ENCODE measurements at regions not wholly inside any gene's neighbourhood (a gene's known extent, or its start where the extent isn't known, plus 50 kb on each side); places are given as distances from the start of the nearest gene placed in this dataset.
"Not testable (repeated sequence)": the region's sequence is repeated elsewhere in the genome, so short reads cannot be mapped to it uniquely, and the experiment has no call there.

DNA sequence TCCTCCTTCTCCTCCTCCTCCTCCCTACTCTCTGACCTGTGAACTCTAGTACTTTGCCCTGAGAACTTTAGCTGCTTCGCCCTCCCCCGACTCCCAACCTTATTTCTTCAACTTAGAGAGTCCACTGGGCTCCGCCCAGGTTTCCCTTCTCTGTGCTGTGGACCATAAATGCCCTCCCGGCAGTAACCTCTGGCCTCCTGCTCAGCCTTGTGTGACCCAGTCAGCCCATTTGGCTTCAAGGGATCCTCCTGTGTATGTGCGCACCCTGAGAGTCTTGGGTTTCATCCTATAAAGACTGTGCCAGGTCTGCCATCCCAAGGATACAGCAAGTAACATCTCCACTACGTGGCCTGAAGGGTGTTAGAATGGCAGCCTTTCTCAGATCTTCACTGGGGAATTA is 275.6 kb upstream of the C16orf82 start:
- no peak for DNase-seq (ENCODE audit: low spot score)

DNA sequence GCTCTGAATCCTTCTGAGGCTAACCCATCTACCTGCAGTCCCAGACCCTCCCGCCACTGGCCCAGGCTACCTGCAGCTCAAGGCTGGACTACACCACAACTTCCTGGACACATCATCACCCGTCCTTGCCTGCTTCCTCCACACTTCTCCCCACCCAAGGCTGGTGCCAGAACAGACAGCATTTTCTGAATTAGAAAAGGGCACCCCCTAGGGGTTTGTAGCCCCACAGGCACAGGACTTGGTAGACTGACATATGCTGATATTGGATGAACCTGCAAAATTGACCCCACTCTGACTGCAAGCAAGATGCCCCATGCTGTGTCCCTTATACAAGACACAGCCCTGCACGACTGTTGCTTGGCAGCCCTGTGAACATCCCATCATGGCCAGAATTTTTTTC is 271.5 kb upstream of the C16orf82 start:
- no peak for DNase-seq (ENCODE audit: low spot score)

DNA sequence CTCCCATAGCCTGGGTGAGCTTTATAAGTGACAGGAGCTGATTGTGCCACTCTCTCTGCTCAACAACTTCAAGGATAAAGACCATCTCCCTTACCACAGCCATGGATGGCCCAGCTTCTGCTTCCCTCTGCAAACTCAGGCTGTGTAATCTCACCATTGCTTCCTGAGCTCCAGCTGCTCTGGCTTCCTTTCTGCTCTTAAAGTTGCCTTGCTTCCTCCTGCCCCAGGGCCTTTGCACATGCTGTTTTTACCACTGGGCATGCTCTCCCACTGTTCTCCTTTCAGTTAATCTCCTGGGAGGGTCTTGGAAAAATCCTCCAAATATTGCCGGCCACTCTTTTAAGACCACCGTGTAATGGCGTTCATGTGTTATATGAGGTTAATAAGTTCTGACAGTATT is 265.1 kb upstream of the C16orf82 start:
- no peak for DNase-seq (ENCODE audit: low spot score)

DNA sequence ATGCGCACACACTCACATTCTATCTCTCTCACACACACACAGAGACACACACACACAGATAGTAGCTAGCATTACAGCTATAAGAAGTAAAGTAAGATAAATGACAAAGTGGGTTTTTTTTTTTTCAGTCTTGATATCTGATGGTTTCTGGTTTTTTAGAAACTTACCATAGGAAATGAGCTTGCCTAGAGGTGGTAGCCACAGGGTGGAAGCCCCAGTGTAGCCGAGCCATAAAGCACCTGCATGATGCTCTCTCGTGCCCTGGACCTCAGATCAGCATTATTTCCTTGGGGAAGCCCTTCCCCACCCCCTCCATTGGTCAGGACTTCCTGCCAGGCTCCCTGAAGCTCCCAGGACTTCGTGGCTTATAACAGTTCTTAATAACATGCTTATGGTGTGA is 264.3 kb upstream of the C16orf82 start:
- DNase-seq (ENCODE audit: low spot score): no peak

DNA sequence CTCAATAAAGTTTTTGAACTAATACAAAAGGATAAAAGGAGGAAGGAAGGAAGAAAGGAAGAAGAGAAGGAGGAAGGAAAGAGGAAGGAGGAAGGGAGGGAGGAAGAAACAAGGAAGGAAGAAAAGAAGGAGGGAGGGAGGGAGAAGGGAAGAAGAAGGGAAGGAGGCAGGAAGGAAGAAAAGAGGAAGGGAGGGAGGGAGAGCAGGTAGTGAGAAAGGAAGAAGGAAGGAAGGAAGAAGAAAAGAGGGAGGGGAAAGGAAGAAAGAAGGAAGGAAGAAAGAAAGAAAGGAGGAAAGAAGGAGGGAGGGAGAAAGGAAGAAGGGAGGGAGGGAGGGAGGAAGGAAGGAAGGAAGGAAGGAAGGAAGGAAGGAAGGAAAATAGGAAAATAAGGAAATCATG is 263.8 kb upstream of the C16orf82 start:
- DNase-seq (ENCODE audit: low spot score): no peak

DNA sequence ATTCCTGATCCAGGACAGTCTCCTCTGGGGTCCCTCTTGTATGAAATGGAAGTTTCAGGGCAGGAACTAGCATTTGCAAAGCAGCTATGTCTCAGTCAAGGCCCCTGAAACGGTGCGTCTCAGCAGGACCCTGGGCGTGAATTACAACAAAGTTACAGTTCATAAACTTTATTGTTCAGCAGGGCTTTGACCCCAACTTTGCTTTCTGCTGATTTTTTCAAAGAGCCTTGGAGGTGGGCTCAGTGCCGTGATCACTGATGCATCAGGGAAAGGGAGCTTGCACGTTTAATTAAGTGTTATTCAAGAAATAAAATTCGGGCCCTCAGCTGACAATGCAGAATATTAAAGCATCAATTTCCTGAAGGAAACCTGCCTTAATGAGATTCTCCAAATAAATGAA is 260.1 kb upstream of the C16orf82 start:
- DNase-seq (ENCODE audit: low spot score): no peak

DNA sequence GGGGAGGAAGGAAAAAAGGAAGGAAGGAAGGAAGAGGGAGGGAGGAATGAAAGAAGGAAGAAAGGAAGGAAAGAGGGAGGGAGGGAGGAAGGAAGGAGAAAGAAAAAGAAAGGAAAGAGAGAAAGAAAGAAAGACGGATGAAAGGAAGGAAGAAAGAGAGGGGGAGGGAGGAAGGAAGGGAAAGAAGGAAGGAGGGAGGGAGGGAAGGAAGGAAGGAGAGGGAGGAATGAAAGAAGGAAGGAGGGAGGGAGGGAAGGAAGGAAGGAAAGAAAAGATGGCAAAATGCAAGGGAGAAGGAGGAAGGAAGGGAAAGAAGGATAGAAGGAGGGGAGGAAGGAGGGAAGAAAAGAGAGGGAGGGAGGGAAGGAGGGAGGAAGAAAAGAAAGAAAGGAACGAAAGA is 257.3 kb upstream of the C16orf82 start:
- DNase-seq (ENCODE audit: low spot score): no peak

DNA sequence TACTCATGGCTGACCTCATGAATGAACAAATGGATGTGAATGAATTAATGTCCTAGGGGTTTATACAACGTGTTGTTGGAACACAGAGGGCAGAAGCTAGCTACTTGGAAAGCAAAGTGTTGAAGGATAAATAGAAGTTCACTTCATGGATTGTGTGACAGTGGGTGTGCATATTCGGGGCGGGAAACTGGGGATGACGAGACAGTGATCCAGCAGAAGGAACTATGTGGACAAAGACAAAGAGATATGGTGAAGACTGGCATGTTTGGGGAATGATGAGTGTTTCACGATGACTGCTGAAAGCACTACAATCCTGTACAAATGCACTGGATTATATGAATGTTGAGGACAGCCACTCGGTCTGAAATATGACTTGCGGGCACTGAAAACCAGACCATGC is 250.5 kb upstream of the C16orf82 start:
- DNase-seq (ENCODE audit: low spot score): no peak

DNA sequence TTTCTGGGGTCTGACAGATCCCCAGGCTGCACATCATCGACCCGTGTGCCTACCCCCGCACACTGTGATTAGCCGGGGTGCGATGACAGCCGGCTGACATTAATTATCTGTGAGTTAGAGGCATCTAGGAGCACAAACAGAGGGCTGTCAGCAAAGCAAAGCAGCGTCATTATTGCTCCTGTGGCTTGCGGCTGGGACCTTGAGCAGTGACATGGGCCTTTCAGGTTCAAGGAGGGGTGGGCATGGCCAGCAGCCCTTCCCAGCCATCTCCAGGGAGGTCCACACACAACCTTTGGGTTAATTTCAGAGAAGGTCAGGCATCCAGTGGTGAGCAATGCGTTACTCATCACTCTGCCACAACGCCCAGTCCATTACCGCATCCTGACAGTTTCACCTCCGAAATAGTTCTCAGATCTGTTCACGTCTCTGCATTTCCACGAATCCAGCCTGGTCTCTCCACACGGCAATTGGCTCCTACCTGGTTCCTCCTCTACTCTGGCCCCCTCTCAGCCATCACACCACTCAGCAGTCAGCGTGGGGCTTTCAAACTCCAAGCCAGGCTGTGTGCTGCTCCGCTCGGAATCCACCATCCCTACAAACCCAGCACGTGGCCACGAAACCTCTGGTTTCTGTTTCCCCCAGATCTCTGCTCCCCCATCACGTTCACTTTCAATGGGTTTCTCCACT is 249.7 kb upstream of the C16orf82 start:
- DNase-seq (ENCODE audit: low spot score): peak; percentile 60

DNA sequence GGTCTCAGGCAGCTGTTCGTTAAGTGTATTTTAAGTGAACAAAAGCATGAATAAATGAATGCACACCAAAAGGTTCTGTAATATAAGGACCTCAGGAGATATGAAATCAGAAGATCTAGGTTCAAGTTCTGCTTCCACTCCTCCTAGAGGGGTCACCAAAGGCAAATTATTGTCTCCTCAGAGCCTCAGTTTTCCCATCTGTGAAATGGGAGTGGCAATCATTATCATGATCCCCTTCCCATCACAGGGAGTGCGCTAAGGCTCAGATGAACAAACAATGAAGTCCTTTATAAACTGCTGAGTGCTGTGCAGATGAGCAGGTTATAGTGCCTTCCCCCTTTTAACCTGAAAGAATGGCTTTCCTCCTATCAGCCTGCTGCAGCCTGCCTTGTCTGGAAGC is 248.3 kb upstream of the C16orf82 start:
- DNase-seq (ENCODE audit: low spot score): no peak

DNA sequence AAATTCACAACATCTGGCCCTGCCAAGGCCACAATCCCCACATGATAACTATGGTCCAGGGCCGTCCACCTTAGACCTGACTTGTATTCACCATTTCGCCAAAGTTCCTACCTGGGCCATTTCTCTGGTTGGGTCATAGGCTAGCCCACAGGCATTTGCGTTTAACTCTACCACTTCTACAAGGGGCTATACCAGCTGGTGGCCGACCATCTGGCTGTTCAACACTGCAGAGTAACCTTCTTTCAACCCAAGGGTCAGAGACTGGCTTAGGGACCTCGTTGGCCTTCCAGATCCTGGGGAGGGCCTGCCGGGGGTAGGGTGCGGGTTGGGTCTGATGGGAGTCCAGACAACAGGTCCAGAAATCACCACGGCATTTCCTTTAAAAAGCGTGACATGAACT is 242.3 kb upstream of the C16orf82 start:
- no peak for DNase-seq (ENCODE audit: low spot score)

DNA sequence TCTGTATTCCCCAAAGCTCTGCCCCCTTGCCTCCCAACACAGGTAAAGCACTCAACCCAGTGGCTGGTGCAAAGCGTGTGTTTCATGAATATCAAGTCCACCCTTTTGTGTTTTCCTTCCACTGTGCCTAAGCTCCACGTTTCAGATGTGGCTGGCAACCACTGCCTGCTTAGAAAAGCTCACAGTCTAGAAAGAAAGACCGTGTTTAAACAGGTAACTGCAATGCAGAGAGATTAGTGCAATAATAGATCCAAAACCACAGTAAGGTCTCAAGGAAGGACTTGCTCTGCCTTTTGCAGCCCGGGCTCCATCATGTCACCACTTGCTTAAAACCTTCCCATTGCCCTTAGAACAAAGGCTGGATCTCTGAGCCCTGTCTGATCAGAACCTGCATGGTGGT is 240.2 kb upstream of the C16orf82 start:
- no peak for DNase-seq (ENCODE audit: low spot score)

DNA sequence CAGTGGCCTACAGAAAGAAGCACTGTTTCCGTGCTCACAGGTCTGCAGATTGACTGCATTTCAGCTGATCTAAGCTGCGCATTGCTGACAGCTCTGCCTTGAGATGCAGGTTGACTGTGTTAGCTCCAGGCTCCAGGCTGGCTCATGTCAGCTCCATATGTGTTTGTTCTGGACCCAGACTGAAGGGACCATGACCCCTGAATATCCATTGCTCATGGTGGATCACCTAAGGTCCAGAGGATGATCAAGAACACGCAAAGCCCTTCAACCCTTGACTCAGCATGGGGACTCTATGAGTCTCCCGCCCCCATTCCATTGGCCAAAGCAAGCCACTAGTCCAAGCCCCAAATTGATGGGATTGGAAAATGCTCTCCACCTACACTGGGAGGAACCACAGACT is 239.3 kb upstream of the C16orf82 start:
- DNase-seq (ENCODE audit: low spot score): no peak

DNA sequence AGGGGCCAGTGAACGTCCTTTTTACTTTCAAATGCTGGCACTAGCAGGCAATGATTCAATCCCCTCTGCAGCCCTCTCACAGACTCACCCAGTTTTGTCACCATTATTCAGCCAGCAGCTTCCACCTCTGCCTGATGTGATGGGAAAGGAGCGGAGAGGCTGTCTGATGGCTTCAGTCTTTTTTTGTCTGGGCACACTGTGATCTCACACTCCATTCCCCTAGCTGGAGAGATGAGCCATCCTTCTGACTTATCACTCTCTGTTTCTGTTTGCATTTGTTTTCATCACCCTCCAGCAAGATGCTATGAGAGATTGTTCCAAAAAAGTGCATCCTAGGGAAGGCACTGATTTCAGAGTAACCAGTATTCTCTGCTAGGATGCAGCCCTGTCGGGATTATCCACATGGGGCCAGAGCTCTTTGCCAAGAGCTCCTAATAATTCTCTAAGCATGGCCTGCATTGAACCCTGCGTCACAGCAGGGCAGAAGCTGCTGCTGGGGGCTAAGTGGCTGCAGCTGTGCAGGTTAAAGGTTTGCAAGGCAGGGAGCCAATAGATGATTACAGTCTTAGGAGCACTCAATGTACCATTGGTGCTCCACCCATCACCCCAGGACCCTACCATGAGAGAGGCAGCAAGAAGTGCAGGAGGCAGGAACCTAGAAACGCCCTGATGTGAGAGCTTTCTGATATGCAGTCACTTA is 236.1 kb upstream of the C16orf82 start:
- no peak for DNase-seq (ENCODE audit: low spot score)

DNA sequence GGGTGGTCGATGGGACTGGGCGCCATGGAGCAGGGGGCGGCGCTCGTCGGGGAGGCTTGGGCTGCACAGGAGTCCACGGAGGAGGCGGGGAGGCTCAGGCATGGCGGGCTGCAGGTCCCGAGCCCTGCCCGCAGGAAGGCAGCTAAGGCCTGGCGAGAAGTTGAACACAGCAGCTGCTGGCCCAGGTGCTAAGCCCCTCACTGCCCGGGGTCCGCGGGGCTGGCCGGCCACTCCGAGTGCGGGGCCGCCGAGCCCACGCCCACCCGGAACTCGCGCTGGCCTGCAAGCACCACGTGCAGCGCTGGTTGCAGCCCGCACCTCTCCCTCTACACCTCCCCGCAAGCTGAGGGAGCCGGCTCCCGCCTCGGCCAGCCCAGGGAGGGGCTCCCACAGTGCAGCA is 230.6 kb upstream of the C16orf82 start:
- not testable (repeated sequence) for DNase-seq (ENCODE audit: low spot score)

DNA sequence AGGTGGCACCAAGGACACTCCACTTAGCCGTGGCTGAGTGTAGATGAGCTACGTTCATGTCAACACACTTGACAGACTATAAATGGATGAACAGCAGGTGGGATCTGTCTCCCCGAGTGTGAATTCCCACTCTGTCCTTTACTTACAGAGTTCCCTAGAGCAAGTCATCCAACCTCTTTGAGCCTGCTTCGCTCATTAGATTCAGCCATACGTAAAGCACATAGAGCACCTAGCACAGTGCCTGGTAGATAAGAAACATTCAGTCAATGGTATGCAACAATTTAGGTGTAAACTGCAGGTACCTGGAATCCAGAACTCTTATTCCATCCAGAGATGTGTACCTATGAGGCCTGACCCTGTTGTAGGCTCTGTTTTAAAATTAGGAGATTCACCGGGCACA is 227.8 kb upstream of the C16orf82 start:
- DNase-seq (ENCODE audit: low spot score): no peak

DNA sequence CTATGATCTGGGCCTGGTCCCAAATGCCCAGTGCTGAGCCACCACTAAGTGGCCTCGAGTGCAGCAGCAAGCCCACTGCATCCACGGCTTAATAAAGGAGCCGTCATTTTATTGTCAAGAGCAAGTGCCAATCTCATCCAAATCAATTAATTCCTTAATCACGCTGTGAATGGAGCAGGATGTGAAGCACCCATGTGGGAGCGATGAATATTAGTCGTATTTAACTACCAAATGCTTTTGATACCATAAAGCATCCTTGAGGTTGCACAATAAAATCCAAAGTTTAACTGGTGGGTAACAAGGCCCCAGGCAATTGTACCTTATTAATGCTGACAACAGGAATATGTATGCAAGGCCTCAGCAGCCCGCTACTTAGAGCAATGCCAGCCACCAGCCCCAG is 226.0 kb upstream of the C16orf82 start:
- DNase-seq (ENCODE audit: low spot score): no peak

DNA sequence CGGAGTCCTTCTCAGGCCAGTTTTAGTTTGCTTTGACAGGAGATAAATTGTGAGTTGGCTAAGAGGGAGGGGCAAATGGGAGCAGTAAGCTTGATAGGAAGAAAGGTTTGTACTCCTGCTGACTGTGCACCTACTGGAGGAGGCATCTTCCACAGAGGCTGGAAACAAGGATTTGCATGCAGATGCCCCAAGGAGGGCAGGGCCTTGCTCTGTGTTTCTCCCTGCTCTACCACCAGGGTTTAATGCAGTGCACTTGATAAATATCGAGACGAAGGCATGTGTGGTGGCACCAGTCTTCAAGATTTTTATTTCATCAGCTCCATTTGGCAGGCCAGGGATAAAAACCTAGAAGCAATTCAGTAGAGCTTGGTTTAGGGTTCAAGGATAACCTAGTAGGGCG is 210.5 kb upstream of the C16orf82 start:
- no peak for DNase-seq (ENCODE audit: low spot score)

DNA sequence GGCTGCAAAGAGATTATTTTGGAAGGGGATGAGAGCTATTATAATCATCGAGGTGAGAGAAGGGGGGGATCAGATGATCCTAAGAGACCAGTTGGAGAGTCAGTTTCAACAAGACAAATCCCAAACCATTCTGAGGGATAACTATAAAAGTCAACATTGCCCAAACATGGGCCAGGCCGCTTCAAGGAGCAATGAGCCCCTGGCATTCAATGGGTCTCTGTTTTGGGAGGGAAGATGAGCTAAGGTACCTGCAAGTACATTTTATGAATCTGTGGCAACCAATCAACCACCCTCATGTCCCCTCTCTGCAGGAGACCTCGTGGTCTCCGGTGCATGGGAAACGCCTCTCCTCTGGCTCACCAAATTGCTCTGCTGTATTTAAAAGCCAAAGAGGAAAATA is 209.9 kb upstream of the C16orf82 start:
- DNase-seq (ENCODE audit: low spot score): no peak

DNA sequence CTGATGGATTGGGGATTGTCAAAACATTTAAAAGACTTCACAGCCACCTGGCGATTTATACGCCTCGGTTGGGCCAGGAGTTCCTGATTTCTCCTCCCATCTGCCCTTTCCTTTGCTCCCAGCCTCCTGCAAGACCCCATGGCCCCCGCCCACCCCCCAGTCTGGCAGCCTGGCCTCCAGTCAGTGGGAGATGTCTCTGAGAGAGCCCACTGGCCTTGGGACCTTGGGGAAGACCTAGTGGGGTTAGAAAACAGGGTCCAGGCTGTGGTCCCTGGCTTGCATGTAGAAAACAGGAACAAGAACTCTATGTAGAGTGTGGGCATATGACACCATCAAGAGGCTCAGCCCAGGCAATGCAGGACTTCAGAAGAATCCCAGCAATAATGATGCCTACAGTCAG is 209.4 kb upstream of the C16orf82 start:
- no peak for DNase-seq (ENCODE audit: low spot score)

DNA sequence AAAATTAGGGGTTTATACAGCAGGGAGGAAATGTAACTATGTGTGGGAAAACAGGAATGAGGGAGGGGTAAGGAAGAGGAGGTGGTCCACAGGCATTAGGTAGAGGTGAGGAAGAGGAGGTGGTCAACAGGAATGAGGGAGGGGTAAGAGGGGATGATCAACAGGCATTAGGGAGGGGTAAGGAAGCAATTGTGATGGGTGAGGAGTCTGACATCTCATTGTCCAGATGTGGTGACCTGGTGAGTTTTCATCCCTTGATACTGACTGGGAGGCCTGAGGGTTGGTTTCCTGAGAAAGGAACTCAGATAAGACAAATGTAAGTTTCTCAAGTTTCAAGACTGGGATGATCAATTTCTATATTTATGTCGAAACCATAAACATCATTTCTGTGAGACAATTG is 206.2 kb upstream of the C16orf82 start:
- no peak for DNase-seq (ENCODE audit: low spot score)

DNA sequence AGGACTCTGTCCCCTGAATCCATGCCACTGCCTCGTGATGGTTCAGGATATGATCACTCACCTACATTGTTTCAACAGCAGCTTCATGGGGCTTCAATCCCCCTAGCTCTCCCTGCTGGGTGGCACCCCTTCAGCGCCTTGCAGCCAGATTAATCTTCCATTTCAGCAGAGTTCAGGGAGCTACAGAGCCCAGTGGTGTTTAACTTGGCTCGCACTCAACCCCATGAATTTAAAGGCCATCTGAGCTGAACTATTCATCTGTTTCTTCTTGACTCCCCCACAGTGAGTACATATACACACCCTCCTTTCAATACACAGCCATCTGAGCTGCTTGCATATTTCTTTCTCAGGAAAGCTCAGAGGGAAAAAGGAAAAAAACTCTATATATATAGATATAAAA is 202.8 kb upstream of the C16orf82 start:
- DNase-seq (ENCODE audit: low spot score): no peak

DNA sequence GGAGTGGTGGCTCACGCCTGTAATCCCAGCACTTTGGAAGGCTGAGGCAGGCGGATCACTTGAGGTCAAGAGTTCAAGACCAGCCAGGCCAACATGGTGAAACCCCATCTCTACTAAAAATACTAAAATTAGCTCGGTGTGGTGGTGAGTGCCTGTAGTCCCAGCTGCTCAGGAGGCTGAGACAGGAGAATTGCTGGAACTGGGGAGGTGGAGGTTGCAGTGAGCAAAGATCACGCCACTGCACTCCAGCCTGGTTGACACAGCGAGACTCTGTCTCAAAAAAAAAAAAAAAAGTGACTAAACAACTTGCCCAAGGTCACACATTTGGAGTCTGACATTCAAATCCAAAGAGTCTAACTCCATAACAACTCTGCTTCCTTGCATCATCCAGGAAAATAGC is 192.4 kb upstream of the C16orf82 start:
- DNase-seq (ENCODE audit: low spot score): not testable (repeated sequence)

DNA sequence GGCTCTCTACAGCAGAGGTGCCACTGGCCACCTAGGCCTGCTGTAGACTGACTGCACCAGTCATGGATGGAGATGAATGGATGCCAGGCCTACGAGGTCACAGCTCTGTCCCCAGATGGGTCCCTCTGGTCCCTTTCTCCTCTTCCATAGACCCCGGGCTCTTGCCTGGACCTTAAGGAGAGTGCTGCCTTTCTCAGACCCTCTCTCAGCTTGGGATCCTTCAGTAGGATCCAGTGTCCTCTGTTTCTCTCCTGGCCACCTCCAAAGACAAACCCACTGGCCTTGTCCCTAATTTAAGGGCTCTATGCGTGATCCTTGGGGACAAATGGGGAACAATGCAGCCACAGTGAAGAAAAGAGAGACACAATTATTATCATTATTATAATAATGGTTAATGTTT is 189.3 kb upstream of the C16orf82 start:
- DNase-seq (ENCODE audit: low spot score): no peak

Measured in A172 (cell line).